ENCODE measurements at regions not wholly inside any gene's neighbourhood (a gene's known extent, or its start where the extent isn't known, plus 50 kb on each side); places are given as distances from the start of the nearest gene placed in this dataset.

- Mint-ChIP-seq H3K36me3 (ENCODE audit: low read depth) (no peaks in the 10 kb centered on the region), H3K9me3 (no peaks in the 10 kb centered on the region), H3K4me1 (no peaks in the 10 kb centered on the region), H3K27me3 (no peaks in the 10 kb centered on the region), H3K4me3 (no peak overlapping the region), H3K27ac (no peak overlapping the region)
- DNase-seq (no peak), ATAC-seq (ENCODE audit: low read depth) (no peak)
- POLR2A ChIA-PET: no interaction called here
- CTCF ChIA-PET: no interaction called here
- intact Hi-C loops (cut with micrococcal nuclease): no loop called here
- TF ChIP-seq CTCF (IDR thresholded peaks at IDR 0.05): no peak
Measured at GRCh38 chr1:234705615-234706014, 95.6 kb upstream of the IRF2BP2 start.

- no peak for TF ChIP-seq CTCF (IDR thresholded peaks at IDR 0.05)
- Mint-ChIP-seq H3K36me3 (ENCODE audit: low read depth) (no peaks in the 10 kb centered on the region), H3K4me1 (no peaks in the 10 kb centered on the region), H3K27ac (no peak overlapping the region), H3K4me3 (no peak overlapping the region), H3K9me3 (no peaks in the 10 kb centered on the region), H3K27me3 (no peaks in the 10 kb centered on the region)
- no peak for ATAC-seq (ENCODE audit: low read depth)
- ChIA-PET POLR2A (no interaction called here), CTCF (no interaction called here)
- intact Hi-C loops (cut with micrococcal nuclease): no loop called here
- DNase-seq: no peak
Measured at GRCh38 chr1:234704106-234704887, 94.3 kb upstream of the IRF2BP2 start.

- no peaks in the 10 kb centered on the region for H3K36me3 Mint-ChIP-seq (ENCODE audit: low read depth)
- DNase-seq (no peak), ATAC-seq (ENCODE audit: low read depth) (no peak)
- CTCF ChIA-PET: no interaction called here
- POLR2A ChIA-PET: interaction anchor here (0.9 to 1.4 kb wide), 2 partner anchors 19 to 91 kb away, joined by 3 read pairs; no protein-coding TSS in a partner anchor
- H3K4me3 Mint-ChIP-seq: no peak overlapping the region
- H3K27me3 Mint-ChIP-seq: no peaks in the 10 kb centered on the region
- H3K27ac Mint-ChIP-seq: no peak overlapping the region
- no peaks in the 10 kb centered on the region for H3K4me1 Mint-ChIP-seq
- H3K9me3 Mint-ChIP-seq: no peaks in the 10 kb centered on the region
- TF ChIP-seq CTCF (IDR thresholded peaks at IDR 0.05): no peak
- intact Hi-C loops (cut with micrococcal nuclease): no loop called here
Measured at GRCh38 chr1:234702342-234703000, 92.5 kb upstream of the IRF2BP2 start.

GRCh38 chr1:234701737-234702341 is 91.9 kb upstream of the IRF2BP2 start:
- no peak overlapping the region for H3K4me3 Mint-ChIP-seq
- ATAC-seq (ENCODE audit: low read depth) (no peak), DNase-seq (no peak)
- no peaks in the 10 kb centered on the region for H3K9me3 Mint-ChIP-seq
- H3K27me3 Mint-ChIP-seq: no peaks in the 10 kb centered on the region
- ChIA-PET CTCF (no interaction called here), POLR2A (interaction anchor here (0.9 kb wide), 1 partner anchor 90 kb away, joined by 3 read pairs; no protein-coding TSS in a partner anchor)
- TF ChIP-seq CTCF (IDR thresholded peaks at IDR 0.05): no peak
- intact Hi-C loops (cut with micrococcal nuclease): no loop called here
- no peaks in the 10 kb centered on the region for H3K4me1 Mint-ChIP-seq
- no peak overlapping the region for H3K27ac Mint-ChIP-seq
- no peaks in the 10 kb centered on the region for H3K36me3 Mint-ChIP-seq (ENCODE audit: low read depth)
